CD4-positive, alpha-beta memory T cell (primary cell): ENCODE measurements at regions not wholly inside any gene's neighbourhood (a gene's known extent, or its start where the extent isn't known, plus 50 kb on each side); places are given as distances from the start of the nearest gene placed in this dataset.
"Not testable (repeated sequence)": the region's sequence is repeated elsewhere in the genome, so short reads cannot be mapped to it uniquely, and the experiment has no call there.

Experiments
- CTCF ChIA-PET: fragments of 350-600 bp; sonication (Branson Sonifier 250); formaldehyde crosslinking; loops from one replicate; lab custom pipeline; 2021; ENCODE audit warnings: inconsistent platforms; ENCODE audit not compliant: partially characterized antibody; lab: Charles Lee
- POLR2A ChIA-PET: fragments of 350-600 bp; sonication (Branson Sonifier 250); formaldehyde crosslinking; loops from one replicate; lab custom pipeline; 2021; ENCODE audit not compliant: partially characterized antibody; lab: Charles Lee
- DNase-seq, 5 donors: peaks; one replicate each; pipeline versions ENCODE4 v3.0.0 to v3.0.0-alpha.2; 2020 to 2022; ENCODE audit warnings: mixed read lengths in 1 of 5
- H3K27ac ChIP-seq: one replicate; pipeline ENCODE4 v1.7.0; 2013; ENCODE audit warnings: low read depth, low read length
- H3K27me3 ChIP-seq: 2 replicates; pipeline ENCODE4 v1.7.0; 2013; ENCODE audit warnings: mild to moderate bottlenecking, low read length, moderate library complexity; ENCODE audit not compliant: insufficient read depth
- H3K36me3 ChIP-seq: 2 replicates; pipeline ENCODE4 v1.7.0; 2013; ENCODE audit warnings: mild to moderate bottlenecking, low read length, moderate library complexity; ENCODE audit not compliant: insufficient read depth
- H3K4me1 ChIP-seq: 2 replicates; pipeline ENCODE4 v1.7.0; 2013; ENCODE audit warnings: mild to moderate bottlenecking, low read length, moderate library complexity; ENCODE audit not compliant: insufficient read depth
- H3K4me3 ChIP-seq, 2 donors: one replicate each; pipeline ENCODE4 v1.7.0; 2013; ENCODE audit warnings: low read length in 2 of 2, mild to moderate bottlenecking in 1 of 2
- H3K9me3 ChIP-seq, 2 donors: one replicate each; pipeline ENCODE4 v1.7.0; 2013; ENCODE audit warnings: low read length in 2 of 2, control low read depth in 1 of 2; ENCODE audit not compliant: control insufficient read depth in 1 of 2
- H3K27ac Mint-ChIP-seq, 7 donors: one replicate each; pipeline ENCODE4 v1.8.0; 2020 to 2021; ENCODE audit warnings: mixed read lengths in 7 of 7, mild to moderate bottlenecking in 6 of 7, inconsistent platforms in 3 of 7, moderate library complexity in 3 of 7
- H3K27me3 Mint-ChIP-seq, 2 donors: one replicate each; pipeline ENCODE4 v1.8.0; 2020 to 2021; ENCODE audit warnings: mixed read lengths in 2 of 2
- H3K36me3 Mint-ChIP-seq, 2 donors: one replicate each; pipeline ENCODE4 v1.8.0; 2020 to 2021; ENCODE audit warnings: mixed read lengths in 2 of 2, inconsistent platforms in 1 of 2, mild to moderate bottlenecking in 1 of 2
- H3K4me1 Mint-ChIP-seq, 4 donors: one replicate each; pipeline ENCODE4 v1.8.0; 2020 to 2021; ENCODE audit warnings: mixed read lengths in 4 of 4, mild to moderate bottlenecking in 1 of 4
- H3K4me3 Mint-ChIP-seq, 8 donors: one replicate each; pipeline ENCODE4 v1.8.0; 2020 to 2021; ENCODE audit warnings: mixed read lengths in 8 of 8, mild to moderate bottlenecking in 7 of 8, moderate library complexity in 6 of 8, inconsistent platforms in 3 of 8
- H3K9me3 Mint-ChIP-seq, 8 donors: one replicate each; pipeline ENCODE4 v1.8.0; 2020 to 2021; ENCODE audit warnings: mixed read lengths in 8 of 8, mild to moderate bottlenecking in 5 of 8, inconsistent platforms in 3 of 8, moderate library complexity in 1 of 8
- intact Hi-C: fragments of 100-400 bp; cut with micrococcal nuclease; formaldehyde crosslinking; loops from one replicate; pipeline ENCODE4 v1.15.1; 2023

GRCh38 chr10:29773675-29774091, 138.9 kb upstream of the SVIL start:
- Mint-ChIP-seq H3K4me1 (peaks cover 3 to 12% (median 8%) of the 10 kb centered on the region in 4 donors), H3K27ac (no peak overlapping the region), H3K9me3 (peaks cover 0 to 11% (median 0%) of the 10 kb centered on the region in 8 donors), H3K4me3 (no peak overlapping the region), H3K36me3 (no peaks in the 10 kb centered on the region), H3K27me3 (peaks cover 12 to 26% of the 10 kb centered on the region in 2 donors)
- CTCF ChIA-PET = no interaction called here
- H3K4me1 ChIP-seq = peaks cover 3% of the 10 kb centered on the region
- no peaks in the 10 kb centered on the region for H3K36me3 ChIP-seq
- POLR2A ChIA-PET = no interaction called here
- intact Hi-C loops = no loop called here
- no peak overlapping the region for H3K4me3 ChIP-seq
- DNase-seq = no peak
- H3K9me3 ChIP-seq = no peaks in the 10 kb centered on the region
- no peak overlapping the region for H3K27ac ChIP-seq
- H3K27me3 ChIP-seq = no peaks in the 10 kb centered on the region

- DNase-seq = no peak
- peak overlapping the region in 1 of 7 donors; percentile 9 for H3K27ac Mint-ChIP-seq
- H3K4me3 Mint-ChIP-seq = peak overlapping the region in 4 of 8 donors; percentile 23 to 68 (median 46)
- peaks cover 3 to 12% (median 8%) of the 10 kb centered on the region in 4 donors for H3K4me1 Mint-ChIP-seq
- H3K27me3 Mint-ChIP-seq = peaks cover 10 to 19% of the 10 kb centered on the region in 2 donors
- Histone ChIP-seq H3K9me3 (no peaks in the 10 kb centered on the region), H3K27me3 (no peaks in the 10 kb centered on the region), H3K27ac (no peak overlapping the region), H3K36me3 (no peaks in the 10 kb centered on the region), H3K4me3 (no peak overlapping the region), H3K4me1 (peaks cover 3% of the 10 kb centered on the region)
- ChIA-PET POLR2A (interaction anchor here (0.7 kb wide), 1 partner anchor 8 kb away, joined by 4 read pairs; no protein-coding TSS in a partner anchor), CTCF (no interaction called here)
- no peaks in the 10 kb centered on the region for H3K36me3 Mint-ChIP-seq
- intact Hi-C loops = no loop called here
- peaks cover 0 to 11% (median 0%) of the 10 kb centered on the region in 8 donors for H3K9me3 Mint-ChIP-seq
Observed at GRCh38 chr10:29772403-29772802, 137.6 kb upstream of the SVIL start.

GRCh38 chr10:29771376-29771775, 136.6 kb upstream of the SVIL start:
- DNase-seq = no peak
- H3K27me3 ChIP-seq = no peaks in the 10 kb centered on the region
- no peaks in the 10 kb centered on the region for H3K36me3 ChIP-seq
- H3K9me3 Mint-ChIP-seq = peaks cover 0 to 11% (median 0%) of the 10 kb centered on the region in 8 donors
- no peaks in the 10 kb centered on the region for H3K36me3 Mint-ChIP-seq
- H3K27ac ChIP-seq = no peak overlapping the region
- peaks cover 3% of the 10 kb centered on the region for H3K4me1 ChIP-seq
- H3K4me3 ChIP-seq = no peak overlapping the region
- peaks cover 3 to 12% (median 8%) of the 10 kb centered on the region in 4 donors for H3K4me1 Mint-ChIP-seq
- H3K9me3 ChIP-seq = no peaks in the 10 kb centered on the region
- no peak overlapping the region for H3K27ac Mint-ChIP-seq
- POLR2A ChIA-PET = no interaction called here
- intact Hi-C loops = no loop called here
- H3K27me3 Mint-ChIP-seq = peaks cover 14 to 19% of the 10 kb centered on the region in 2 donors
- H3K4me3 Mint-ChIP-seq = no peak overlapping the region
- CTCF ChIA-PET = no interaction called here

- H3K27ac ChIP-seq, H3K9me3 ChIP-seq, H3K27me3 ChIP-seq, CTCF ChIA-PET, POLR2A ChIA-PET, H3K4me3 ChIP-seq, H3K27ac Mint-ChIP-seq, H3K4me1 ChIP-seq, DNase-seq, H3K4me3 Mint-ChIP-seq, H3K36me3 ChIP-seq, intact Hi-C loops, H3K36me3 Mint-ChIP-seq: not testable (repeated sequence)
- peaks cover 3 to 12% (median 8%) of the 10 kb centered on the region in 4 donors for H3K4me1 Mint-ChIP-seq
- peaks cover 12 to 16% of the 10 kb centered on the region in 2 donors for H3K27me3 Mint-ChIP-seq
- peaks cover 0 to 11% (median 0%) of the 10 kb centered on the region in 8 donors for H3K9me3 Mint-ChIP-seq
Observed at GRCh38 chr10:29769277-29769676, 134.5 kb upstream of the SVIL start.

- Mint-ChIP-seq H3K4me1 (peaks cover 3 to 10% (median 8%) of the 10 kb centered on the region in 4 donors), H3K27me3 (peaks cover 12 to 13% of the 10 kb centered on the region in 2 donors), H3K4me3 (no peak overlapping the region), H3K9me3 (peaks cover 0 to 4% (median 0%) of the 10 kb centered on the region in 8 donors), H3K27ac (no peak overlapping the region), H3K36me3 (no peaks in the 10 kb centered on the region)
- Histone ChIP-seq H3K4me1 (peaks cover 3% of the 10 kb centered on the region), H3K9me3 (no peaks in the 10 kb centered on the region), H3K27me3 (no peaks in the 10 kb centered on the region), H3K27ac (no peak overlapping the region), H3K36me3 (no peaks in the 10 kb centered on the region), H3K4me3 (no peak overlapping the region)
- POLR2A ChIA-PET = no interaction called here
- intact Hi-C loops = no loop called here
- DNase-seq = no peak
- CTCF ChIA-PET = no interaction called here
Observed at GRCh38 chr10:29767968-29768367, 133.2 kb upstream of the SVIL start.

GRCh38 chr10:29766753-29767152, 132.0 kb upstream of the SVIL start:
- Mint-ChIP-seq H3K4me1 (no peaks in the 10 kb centered on the region), H3K36me3 (no peaks in the 10 kb centered on the region), H3K9me3 (peaks cover 0 to 3% (median 0%) of the 10 kb centered on the region in 8 donors), H3K27me3 (peaks cover 9 to 11% of the 10 kb centered on the region in 2 donors), H3K4me3 (no peak overlapping the region), H3K27ac (no peak overlapping the region)
- Histone ChIP-seq H3K27me3 (no peaks in the 10 kb centered on the region), H3K27ac (no peak overlapping the region), H3K36me3 (no peaks in the 10 kb centered on the region), H3K9me3 (no peaks in the 10 kb centered on the region), H3K4me1 (no peaks in the 10 kb centered on the region), H3K4me3 (no peak overlapping the region)
- ChIA-PET CTCF (no interaction called here), POLR2A (no interaction called here)
- intact Hi-C loops = no loop called here
- DNase-seq = no peak

- Histone ChIP-seq H3K4me1 (no peaks in the 10 kb centered on the region), H3K9me3 (no peaks in the 10 kb centered on the region), H3K27ac (no peak overlapping the region), H3K27me3 (no peaks in the 10 kb centered on the region), H3K4me3 (no peak overlapping the region), H3K36me3 (no peaks in the 10 kb centered on the region)
- intact Hi-C loops = no loop called here
- ChIA-PET POLR2A (no interaction called here), CTCF (no interaction called here)
- Mint-ChIP-seq H3K27me3 (peaks cover 7 to 9% of the 10 kb centered on the region in 2 donors), H3K4me3 (no peak overlapping the region), H3K9me3 (peaks cover 0 to 3% (median 0%) of the 10 kb centered on the region in 8 donors), H3K36me3 (no peaks in the 10 kb centered on the region), H3K4me1 (no peaks in the 10 kb centered on the region), H3K27ac (no peak overlapping the region)
- DNase-seq = no peak
Observed at GRCh38 chr10:29765330-29765729, 130.6 kb upstream of the SVIL start.
